HPDE6-E6E7 (cell line): ENCODE measurements at regions not wholly inside any gene's neighbourhood (a gene's known extent, or its start where the extent isn't known, plus 50 kb on each side); places are given as distances from the start of the nearest gene placed in this dataset.
"Not testable (repeated sequence)": the region's sequence is repeated elsewhere in the genome, so short reads cannot be mapped to it uniquely, and the experiment has no call there.

ENCODE experiments used
- DNase-seq: peaks from one replicate; pipeline ENCODE4 v3.0.0; 2011; ENCODE audit warnings: missing footprints; ENCODE audit errors: extremely low spot score

- DNase-seq: no peak
These were observed 138.7 kb upstream of the SMIM30 start for GRCh38 chr7:113256883-113257531.

DNA sequence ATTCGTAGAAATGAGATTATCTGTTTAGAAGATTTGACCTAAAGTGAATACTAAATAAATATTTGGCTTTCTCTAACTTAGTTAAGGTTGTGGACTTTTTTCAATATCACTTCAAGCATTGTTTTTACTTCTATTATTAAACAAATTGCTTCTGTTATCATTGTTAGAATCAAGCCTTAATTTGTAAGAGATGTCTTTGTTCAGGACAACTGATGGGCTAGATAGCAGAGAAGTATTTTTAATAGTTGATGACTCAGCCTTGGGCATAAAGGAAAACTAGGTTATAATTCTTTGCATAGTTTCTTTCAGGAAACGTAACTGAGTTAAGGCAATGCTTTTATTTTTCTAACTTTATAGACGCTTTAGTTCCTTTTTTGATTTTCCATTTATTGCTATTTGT lies 128.8 kb upstream of the SMIM30 start:
- no peak for DNase-seq

DNA sequence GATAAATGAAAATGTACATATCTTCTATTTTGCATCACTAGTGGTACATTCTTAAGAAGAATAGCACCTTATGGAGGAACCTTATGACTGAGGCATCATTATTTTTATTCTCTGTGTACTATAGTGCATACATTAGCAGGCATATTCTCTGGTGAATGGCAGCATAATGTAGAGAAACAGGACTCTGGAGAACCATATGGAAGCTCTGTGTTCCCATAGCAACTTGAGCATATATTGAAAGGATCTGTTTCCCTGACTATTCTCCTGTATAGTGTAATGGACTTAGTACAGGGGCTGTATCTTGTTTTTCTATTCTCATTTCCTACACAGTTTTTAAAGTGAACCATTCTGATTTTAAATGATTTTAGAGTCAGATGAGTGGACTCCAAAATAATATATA lies 128.4 kb upstream of the SMIM30 start:
- DNase-seq: no peak

- DNase-seq: no peak
These were observed 114.5 kb upstream of the SMIM30 start for GRCh38 chr7:113232885-113233284.

GRCh38 chr7:113230691-113231090 lies 112.3 kb upstream of the SMIM30 start:
- DNase-seq: no peak

GRCh38 chr7:113217314-113217713 lies 99.0 kb upstream of the SMIM30 start:
- DNase-seq: no peak

GRCh38 chr7:113216038-113216437 lies 97.7 kb upstream of the SMIM30 start:
- DNase-seq: no peak

DNA sequence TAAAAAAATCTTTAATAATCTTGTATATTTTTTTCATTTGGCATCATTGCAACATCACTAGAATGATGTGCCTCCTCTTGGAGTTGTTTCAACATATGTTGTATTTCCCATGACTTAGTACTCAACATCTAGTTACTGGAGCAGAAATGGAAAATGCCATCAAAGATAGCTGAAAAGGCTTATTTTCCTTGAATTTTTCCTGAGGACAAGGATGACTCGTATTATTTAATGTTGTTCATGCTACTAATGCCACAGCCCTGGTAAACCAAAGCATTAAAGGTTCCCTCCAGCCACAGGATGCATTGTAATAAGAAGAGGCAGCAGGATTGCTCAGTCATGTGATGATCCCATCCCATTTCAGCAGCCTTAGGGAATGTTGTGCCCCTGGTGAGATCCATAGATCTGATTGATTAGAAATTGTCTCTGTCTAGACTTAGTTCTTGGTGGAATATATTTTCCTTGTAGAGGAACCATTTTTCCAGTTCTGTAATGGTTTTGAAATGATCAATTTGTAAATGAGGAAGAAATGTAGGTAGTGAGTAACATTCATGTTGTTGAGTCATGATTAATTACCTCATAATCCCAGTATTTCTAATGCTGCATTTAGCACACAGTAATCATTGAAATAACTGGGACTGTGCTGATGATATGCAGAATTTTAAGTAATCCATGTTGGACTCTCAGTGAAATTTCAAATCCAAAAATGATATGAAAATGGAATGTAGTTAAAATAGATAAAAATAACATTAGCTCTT lies 91.3 kb upstream of the SMIM30 start:
- no peak for DNase-seq

DNA sequence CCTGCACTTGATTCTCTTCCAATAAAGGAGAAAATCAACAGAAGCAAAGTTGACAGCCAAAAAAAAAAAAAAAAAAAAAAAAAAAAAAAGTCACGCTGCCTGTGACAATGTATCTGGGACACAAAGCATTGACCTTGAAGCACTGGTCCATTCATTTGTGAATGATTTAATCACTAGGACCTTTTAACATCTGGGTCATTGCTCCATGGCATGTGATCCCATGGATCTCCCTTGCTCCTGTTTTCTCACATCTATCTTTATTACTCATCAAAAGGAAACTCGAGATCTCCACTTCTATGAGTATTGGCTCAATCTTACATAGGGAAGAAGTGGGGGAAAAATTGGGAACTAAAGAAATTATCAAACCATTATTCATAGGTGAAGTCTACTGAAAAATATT lies 89.6 kb upstream of the SMIM30 start:
- DNase-seq: no peak

DNA sequence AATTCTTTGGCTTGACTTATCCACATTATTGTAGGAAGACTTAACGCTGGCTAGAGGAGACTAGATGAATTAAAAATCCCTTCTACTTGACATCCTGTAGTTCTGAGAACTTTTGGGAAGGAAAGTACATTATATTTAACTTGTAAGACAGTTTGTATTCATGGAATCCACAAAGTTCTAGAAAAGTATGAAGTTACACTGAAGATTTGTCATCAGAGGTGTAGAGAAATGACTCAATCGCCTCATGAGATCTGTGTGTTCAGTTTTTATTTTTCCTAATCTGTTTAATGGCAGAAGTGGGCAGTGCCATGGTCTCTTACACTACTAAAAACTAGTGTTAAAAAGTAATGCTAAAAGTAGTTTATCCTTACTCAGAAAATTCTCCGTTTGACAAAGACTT lies 89.1 kb upstream of the SMIM30 start:
- no peak for DNase-seq

- no peak for DNase-seq
These were observed 86.1 kb upstream of the SMIM30 start for GRCh38 chr7:113204415-113204814.

GRCh38 chr7:113202284-113202683 lies 83.9 kb upstream of the SMIM30 start:
- no peak for DNase-seq

- DNase-seq: no peak
These were observed 81.9 kb upstream of the SMIM30 start for GRCh38 chr7:113200281-113200680.

DNA sequence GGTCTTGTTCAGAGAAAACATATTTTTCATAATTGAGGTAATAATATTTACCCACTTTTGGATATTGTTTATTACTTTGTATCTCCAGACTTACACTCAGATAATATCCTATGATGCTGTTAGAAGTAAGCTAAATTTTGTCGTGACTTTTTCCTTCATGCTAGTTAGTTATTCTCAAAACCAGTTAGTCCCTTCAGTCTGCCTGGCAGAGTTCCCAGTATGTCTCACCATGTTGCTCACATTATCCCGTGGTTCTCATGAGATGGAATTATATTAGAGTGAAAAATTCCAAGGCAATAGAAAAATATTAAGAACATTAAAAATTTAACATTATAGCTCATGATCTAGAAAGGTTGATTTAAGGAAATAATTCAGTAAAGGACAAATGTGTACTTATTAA lies 81.5 kb upstream of the SMIM30 start:
- DNase-seq: no peak

DNA sequence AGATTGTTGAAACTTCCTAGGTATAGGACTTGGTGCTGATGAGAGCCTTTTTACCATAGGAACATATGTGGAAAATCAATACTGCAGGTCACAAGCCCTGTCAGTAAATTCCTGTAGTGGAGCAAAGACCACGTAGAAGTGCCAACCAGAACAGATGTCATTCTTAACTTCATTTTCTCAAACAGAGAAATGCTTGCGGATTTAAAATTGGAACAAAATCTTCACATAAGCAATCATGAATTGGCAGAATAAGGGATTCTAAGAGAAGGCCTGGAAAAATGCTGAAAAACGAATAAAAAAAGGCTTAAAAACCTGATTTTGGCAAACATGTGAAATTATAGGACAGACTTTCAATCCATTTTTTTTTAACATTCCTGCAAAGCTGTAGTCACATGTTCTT lies 80.8 kb upstream of the SMIM30 start:
- no peak for DNase-seq

GRCh38 chr7:113198226-113198625 lies 79.9 kb upstream of the SMIM30 start:
- no peak for DNase-seq

DNA sequence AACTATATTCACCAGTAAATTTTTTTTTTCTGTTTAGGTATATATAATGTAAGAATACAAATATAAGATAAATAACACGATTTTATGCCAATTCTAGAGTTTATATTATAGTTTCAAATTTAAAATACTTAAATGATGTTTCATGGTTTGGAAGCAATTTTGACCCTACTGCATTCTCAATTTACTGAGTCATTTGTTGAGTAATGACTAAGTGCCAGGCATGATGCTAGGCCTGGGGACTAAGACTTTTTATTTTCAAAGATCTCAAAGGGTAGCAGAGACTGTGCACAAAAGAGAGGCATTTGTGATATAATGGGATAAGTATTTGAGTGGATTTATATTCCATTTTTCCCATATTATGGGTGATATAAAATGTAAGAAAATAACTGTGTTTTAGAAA lies 78.9 kb upstream of the SMIM30 start:
- no peak for DNase-seq

- DNase-seq: no peak
These were observed 70.0 kb upstream of the SMIM30 start for GRCh38 chr7:113188396-113188795.

GRCh38 chr7:113179313-113179712 lies 61.0 kb upstream of the SMIM30 start:
- DNase-seq: peak; percentile 6

DNA sequence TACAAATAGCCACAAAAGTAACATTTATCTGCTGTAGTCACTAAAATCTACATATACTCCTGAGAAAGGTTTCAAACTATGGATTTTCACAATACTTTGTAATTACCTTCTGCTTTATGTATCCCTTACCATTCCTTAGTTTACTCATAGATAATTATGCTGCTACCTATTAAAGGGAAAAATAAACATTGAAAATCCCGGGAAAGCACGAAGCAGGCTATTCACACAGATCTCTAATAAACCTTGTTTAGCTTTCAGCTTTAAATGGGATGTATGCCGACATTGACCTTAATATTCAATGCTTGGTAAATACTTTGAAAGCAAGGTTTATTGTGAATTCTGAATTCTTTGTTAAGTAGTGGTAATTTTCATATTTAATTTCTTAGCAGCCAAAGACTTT lies 58.5 kb upstream of the SMIM30 start:
- no peak for DNase-seq

- not testable (repeated sequence) for DNase-seq
These were observed 57.8 kb upstream of the SMIM30 start for GRCh38 chr7:113176180-113176579.

GRCh38 chr7:113175525-113176104 lies 57.3 kb upstream of the SMIM30 start:
- DNase-seq: no peak

GRCh38 chr7:113172726-113173125 lies 54.4 kb upstream of the SMIM30 start:
- DNase-seq: no peak
